ENCODE measurements at regions not wholly inside any gene's neighbourhood (a gene's known extent, or its start where the extent isn't known, plus 50 kb on each side); places are given as distances from the start of the nearest gene placed in this dataset.

- Histone ChIP-seq H3K79me2 (ENCODE audit: low read length) (no peaks in the 10 kb centered on the region), H3K36me3 (ENCODE audit: insufficient read depth, low read length) (no peaks in the 10 kb centered on the region), H3K9me2 (replicated peaks; ENCODE audit: insufficient read depth, low read length) (no peaks in the 10 kb centered on the region), H3K4me2 (ENCODE audit: low read depth, low read length, poor library complexity, severe bottlenecking) (no peak overlapping the region), H3K27me3 (ENCODE audit: low read length) (no peaks in the 10 kb centered on the region), H3K9ac (ENCODE audit: low read length) (no peak overlapping the region), H4K20me1 (ENCODE audit: insufficient read depth, low read depth, low read length) (no peaks in the 10 kb centered on the region), H3K27ac (ENCODE audit: low read length) (no peak overlapping the region), H2AFZ (ENCODE audit: low read length) (no peak overlapping the region), H3K4me3 (ENCODE audit: low read length) (no peak overlapping the region), H3K4me1 (ENCODE audit: low read length) (no peaks in the 10 kb centered on the region), H3K9me3 (ENCODE audit: low read length) (no peaks in the 10 kb centered on the region)
- no peak for DNase-seq
These were observed 179.4 kb upstream of the SPEF2 start for GRCh38 chr5:35438288-35438687.

GRCh38 chr5:35436400-35437057 is 181.1 kb upstream of the SPEF2 start:
- no peaks in the 10 kb centered on the region for H4K20me1 ChIP-seq (ENCODE audit: insufficient read depth, low read depth, low read length)
- peak; percentile 76 for DNase-seq
- H3K79me2 ChIP-seq (ENCODE audit: low read length): no peaks in the 10 kb centered on the region
- H2AFZ ChIP-seq (ENCODE audit: low read length): no peak overlapping the region
- no peak overlapping the region for H3K27ac ChIP-seq (ENCODE audit: low read length)
- H3K4me2 ChIP-seq (ENCODE audit: low read depth, low read length, poor library complexity, severe bottlenecking): no peak overlapping the region
- no peaks in the 10 kb centered on the region for H3K9me2 ChIP-seq (replicated peaks; ENCODE audit: insufficient read depth, low read length)
- H3K27me3 ChIP-seq (ENCODE audit: low read length): no peaks in the 10 kb centered on the region
- no peaks in the 10 kb centered on the region for H3K4me1 ChIP-seq (ENCODE audit: low read length)
- H3K4me3 ChIP-seq (ENCODE audit: low read length): no peak overlapping the region
- no peaks in the 10 kb centered on the region for H3K9me3 ChIP-seq (ENCODE audit: low read length)
- no peak overlapping the region for H3K9ac ChIP-seq (ENCODE audit: low read length)
- no peaks in the 10 kb centered on the region for H3K36me3 ChIP-seq (ENCODE audit: insufficient read depth, low read length)

GRCh38 chr5:35430381-35431162 is 187.1 kb upstream of the SPEF2 start:
- no peaks in the 10 kb centered on the region for H4K20me1 ChIP-seq (ENCODE audit: insufficient read depth, low read depth, low read length)
- no peak overlapping the region for H3K4me3 ChIP-seq (ENCODE audit: low read length)
- no peaks in the 10 kb centered on the region for H3K9me2 ChIP-seq (replicated peaks; ENCODE audit: insufficient read depth, low read length)
- H3K9ac ChIP-seq (ENCODE audit: low read length): no peak overlapping the region
- no peaks in the 10 kb centered on the region for H3K4me1 ChIP-seq (ENCODE audit: low read length)
- no peak for DNase-seq
- H3K27me3 ChIP-seq (ENCODE audit: low read length): no peaks in the 10 kb centered on the region
- H3K36me3 ChIP-seq (ENCODE audit: insufficient read depth, low read length): no peaks in the 10 kb centered on the region
- H3K4me2 ChIP-seq (ENCODE audit: low read depth, low read length, poor library complexity, severe bottlenecking): no peak overlapping the region
- H3K79me2 ChIP-seq (ENCODE audit: low read length): no peaks in the 10 kb centered on the region
- no peak overlapping the region for H3K27ac ChIP-seq (ENCODE audit: low read length)
- H2AFZ ChIP-seq (ENCODE audit: low read length): no peak overlapping the region
- no peaks in the 10 kb centered on the region for H3K9me3 ChIP-seq (ENCODE audit: low read length)

- H3K9me3 ChIP-seq (ENCODE audit: low read length): no peaks in the 10 kb centered on the region
- DNase-seq: no peak
- H3K4me1 ChIP-seq (ENCODE audit: low read length): no peaks in the 10 kb centered on the region
- no peak overlapping the region for H2AFZ ChIP-seq (ENCODE audit: low read length)
- no peaks in the 10 kb centered on the region for H4K20me1 ChIP-seq (ENCODE audit: insufficient read depth, low read depth, low read length)
- no peak overlapping the region for H3K9ac ChIP-seq (ENCODE audit: low read length)
- H3K4me2 ChIP-seq (ENCODE audit: low read depth, low read length, poor library complexity, severe bottlenecking): no peak overlapping the region
- no peaks in the 10 kb centered on the region for H3K36me3 ChIP-seq (ENCODE audit: insufficient read depth, low read length)
- H3K27ac ChIP-seq (ENCODE audit: low read length): no peak overlapping the region
- no peak overlapping the region for H3K4me3 ChIP-seq (ENCODE audit: low read length)
- H3K27me3 ChIP-seq (ENCODE audit: low read length): no peaks in the 10 kb centered on the region
- H3K9me2 ChIP-seq (replicated peaks; ENCODE audit: insufficient read depth, low read length): no peaks in the 10 kb centered on the region; the same call in 1 of the 2 replicates
- no peaks in the 10 kb centered on the region for H3K79me2 ChIP-seq (ENCODE audit: low read length)
These were observed 189.9 kb upstream of the PRLR start for GRCh38 chr5:35420200-35420599.

- Histone ChIP-seq H3K9ac (ENCODE audit: low read length) (no peak overlapping the region), H3K4me1 (ENCODE audit: low read length) (no peaks in the 10 kb centered on the region), H3K27me3 (ENCODE audit: low read length) (no peaks in the 10 kb centered on the region), H4K20me1 (ENCODE audit: insufficient read depth, low read depth, low read length) (no peaks in the 10 kb centered on the region), H3K9me2 (replicated peaks; ENCODE audit: insufficient read depth, low read length) (no peaks in the 10 kb centered on the region; the same call in 1 of the 2 replicates), H3K36me3 (ENCODE audit: insufficient read depth, low read length) (no peaks in the 10 kb centered on the region), H3K4me3 (ENCODE audit: low read length) (no peak overlapping the region), H3K27ac (ENCODE audit: low read length) (no peak overlapping the region), H3K4me2 (ENCODE audit: low read depth, low read length, poor library complexity, severe bottlenecking) (no peak overlapping the region), H2AFZ (ENCODE audit: low read length) (no peak overlapping the region), H3K9me3 (ENCODE audit: low read length) (no peaks in the 10 kb centered on the region), H3K79me2 (ENCODE audit: low read length) (no peaks in the 10 kb centered on the region)
- DNase-seq: no peak
These were observed 186.8 kb upstream of the PRLR start for GRCh38 chr5:35417040-35417439.

GRCh38 chr5:35416217-35416988 is 186.1 kb upstream of the PRLR start:
- no peaks in the 10 kb centered on the region for H3K36me3 ChIP-seq (ENCODE audit: insufficient read depth, low read length)
- no peaks in the 10 kb centered on the region for H3K27me3 ChIP-seq (ENCODE audit: low read length)
- H3K9me2 ChIP-seq (replicated peaks; ENCODE audit: insufficient read depth, low read length): no peaks in the 10 kb centered on the region; the same call in 1 of the 2 replicates
- H3K4me2 ChIP-seq (ENCODE audit: low read depth, low read length, poor library complexity, severe bottlenecking): no peak overlapping the region
- H3K9me3 ChIP-seq (ENCODE audit: low read length): no peaks in the 10 kb centered on the region
- H3K27ac ChIP-seq (ENCODE audit: low read length): no peak overlapping the region
- H3K9ac ChIP-seq (ENCODE audit: low read length): no peak overlapping the region
- H3K4me3 ChIP-seq (ENCODE audit: low read length): no peak overlapping the region
- no peak for DNase-seq
- no peaks in the 10 kb centered on the region for H4K20me1 ChIP-seq (ENCODE audit: insufficient read depth, low read depth, low read length)
- no peaks in the 10 kb centered on the region for H3K4me1 ChIP-seq (ENCODE audit: low read length)
- H2AFZ ChIP-seq (ENCODE audit: low read length): no peak overlapping the region
- H3K79me2 ChIP-seq (ENCODE audit: low read length): no peaks in the 10 kb centered on the region

- H3K79me2 ChIP-seq (ENCODE audit: low read length): no peaks in the 10 kb centered on the region
These were observed 185.0 kb upstream of the PRLR start for GRCh38 chr5:35415309-35415708.

GRCh38 chr5:35409361-35409760 is 179.1 kb upstream of the PRLR start:
- Histone ChIP-seq H3K9me2 (replicated peaks; ENCODE audit: insufficient read depth, low read length) (0 out of 2 replicates have a peak, but pooled peaks cover 4% of the 10 kb centered on the region), H3K9me3 (ENCODE audit: low read length) (no peaks in the 10 kb centered on the region), H4K20me1 (ENCODE audit: insufficient read depth, low read depth, low read length) (no peaks in the 10 kb centered on the region), H3K4me3 (ENCODE audit: low read length) (no peak overlapping the region), H3K27ac (ENCODE audit: low read length) (no peak overlapping the region), H3K36me3 (ENCODE audit: insufficient read depth, low read length) (no peaks in the 10 kb centered on the region), H2AFZ (ENCODE audit: low read length) (no peak overlapping the region), H3K4me1 (ENCODE audit: low read length) (no peaks in the 10 kb centered on the region), H3K9ac (ENCODE audit: low read length) (no peak overlapping the region), H3K79me2 (ENCODE audit: low read length) (no peaks in the 10 kb centered on the region), H3K27me3 (ENCODE audit: low read length) (no peaks in the 10 kb centered on the region), H3K4me2 (ENCODE audit: low read depth, low read length, poor library complexity, severe bottlenecking) (no peak overlapping the region)
- no peak for DNase-seq

More at GRCh38 chr5:35415309-35415708, 185.0 kb upstream of the PRLR start:
- H3K9me3 ChIP-seq (ENCODE audit: low read length): no peaks in the 10 kb centered on the region
- H3K27me3 ChIP-seq (ENCODE audit: low read length): no peaks in the 10 kb centered on the region
- H3K36me3 ChIP-seq (ENCODE audit: insufficient read depth, low read length): no peaks in the 10 kb centered on the region
- H3K4me3 ChIP-seq (ENCODE audit: low read length): no peak overlapping the region
- H3K4me1 ChIP-seq (ENCODE audit: low read length): no peaks in the 10 kb centered on the region
- H3K4me2 ChIP-seq (ENCODE audit: low read depth, low read length, poor library complexity, severe bottlenecking): no peak overlapping the region
- DNase-seq: no peak
- no peaks in the 10 kb centered on the region for H4K20me1 ChIP-seq (ENCODE audit: insufficient read depth, low read depth, low read length)
- H3K9ac ChIP-seq (ENCODE audit: low read length): no peak overlapping the region
- no peak overlapping the region for H3K27ac ChIP-seq (ENCODE audit: low read length)
- no peaks in the 10 kb centered on the region for H3K9me2 ChIP-seq (replicated peaks; ENCODE audit: insufficient read depth, low read length)
- H2AFZ ChIP-seq (ENCODE audit: low read length): no peak overlapping the region

All from Karpas-422 (cell line).